Breast epithelium (tissue), 4 donors: ENCODE measurements at regions not wholly inside any gene's neighbourhood (a gene's known extent, or its start where the extent isn't known, plus 50 kb on each side); places are given as distances from the start of the nearest gene placed in this dataset.

ENCODE experiments used
- DNase-seq, 2 donors: peaks; one replicate each; pipeline ENCODE4 v3.0.0-alpha.2; 2019; ENCODE audit warnings: low spot score in 2 of 2
- H3K27ac ChIP-seq, 2 donors: fragments of 200-600 bp; sonication (generic) in 1 of 2; one replicate each; pipeline ENCODE4 v1.5.1; 2016 to 2019; ENCODE audit warnings: mild to moderate bottlenecking in 1 of 2
- H3K27me3 ChIP-seq, 2 donors: fragments of 200-600 bp; sonication (generic) in 1 of 2; one replicate each; pipeline versions ENCODE4 v1.5.1 to v1.6.0; 2017 to 2019; ENCODE audit warnings: control low read depth in 1 of 2, mild to moderate bottlenecking in 1 of 2
- H3K36me3 ChIP-seq: fragments of 200-600 bp; one replicate; pipeline ENCODE4 v1.5.1; 2019
- H3K4me1 ChIP-seq, 2 donors: fragments of 200-600 bp; sonication (generic); one replicate each; pipeline ENCODE4 v1.5.1; 2016 to 2019; ENCODE audit warnings: control low read depth in 1 of 2
- H3K4me3 ChIP-seq, 3 donors: fragments of 200-600 bp; sonication (generic); 1 replicate in 2 of 3; 2 replicates in 1 of 3; pipeline ENCODE4 v1.5.1; 2016 to 2019; ENCODE audit warnings: mild to moderate bottlenecking in 3 of 3, moderate library complexity in 2 of 3
- H3K9me3 ChIP-seq, 2 donors: fragments of 200-600 bp; sonication (generic) in 1 of 2; one replicate each; pipeline ENCODE4 v1.5.1; 2016 to 2019; ENCODE audit warnings: control low read depth in 1 of 2
- CTCF ChIP-seq, 3 donors: fragments of 450-650 bp; IDR thresholded peaks; one replicate each; pipeline ENCODE4 v1.5.1; 2016 to 2017; ENCODE audit warnings: antibody characterized with exemption in 3 of 3, mild to moderate bottlenecking in 3 of 3, moderate library complexity in 3 of 3
- POLR2A ChIP-seq: fragments of 450-650 bp; IDR thresholded peaks from one replicate; pipeline ENCODE4 v1.6.1; 2016; ENCODE audit warnings: antibody characterized with exemption, mild to moderate bottlenecking, moderate library complexity
- POLR2AphosphoS5 ChIP-seq, 3 donors: sonication (generic); formaldehyde crosslinking; IDR thresholded peaks; one replicate each; pipeline ENCODE4 v1.6.1; 2017; ENCODE audit warnings: antibody characterized with exemption in 3 of 3
- intact Hi-C: fragments of 100-400 bp; cut with DNase I; formaldehyde crosslinking; loops from one replicate; pipeline ENCODE4 v1.15.1; 2023; ENCODE audit warnings: low total_unique reads

- Histone ChIP-seq H3K36me3 (no peaks in the 10 kb centered on the region), H3K4me1 (no peaks in the 10 kb centered on the region), H3K27ac (no peak overlapping the region), H3K27me3 (no peaks in the 10 kb centered on the region), H3K4me3 (no peak overlapping the region), H3K9me3 (no peaks in the 10 kb centered on the region)
- DNase-seq = no peak
- intact Hi-C loops = no loop called here
- TF ChIP-seq POLR2A = no peak
- no peak for TF ChIP-seq POLR2AphosphoS5 (IDR thresholded peaks at IDR 0.05)
- TF ChIP-seq CTCF (IDR thresholded peaks at IDR 0.05) = no peak
These were observed 1174.5 kb downstream of the SORCS1 start for GRCh38 chr10:105989995-105990394.

GRCh38 chr10:105988848-105989247 is 1175.7 kb downstream of the SORCS1 start:
- Histone ChIP-seq H3K27ac (no peak overlapping the region), H3K27me3 (no peaks in the 10 kb centered on the region), H3K4me3 (no peak overlapping the region), H3K36me3 (no peaks in the 10 kb centered on the region), H3K4me1 (no peaks in the 10 kb centered on the region), H3K9me3 (no peaks in the 10 kb centered on the region)
- intact Hi-C loops = no loop called here
- no peak for TF ChIP-seq POLR2AphosphoS5 (IDR thresholded peaks at IDR 0.05)
- TF ChIP-seq CTCF (IDR thresholded peaks at IDR 0.05) = no peak
- no peak for TF ChIP-seq POLR2A
- no peak for DNase-seq

GRCh38 chr10:105986912-105987635 is 1177.4 kb downstream of the SORCS1 start:
- TF ChIP-seq POLR2A (no peak), CTCF (IDR thresholded peaks at IDR 0.05) (no peak), POLR2AphosphoS5 (IDR thresholded peaks at IDR 0.05) (no peak)
- Histone ChIP-seq H3K9me3 (no peaks in the 10 kb centered on the region), H3K27me3 (no peaks in the 10 kb centered on the region)

GRCh38 chr10:105986486-105986885 is 1178.0 kb downstream of the SORCS1 start:
- Histone ChIP-seq H3K4me1 (no peaks in the 10 kb centered on the region), H3K27me3 (no peaks in the 10 kb centered on the region), H3K4me3 (no peak overlapping the region), H3K9me3 (no peaks in the 10 kb centered on the region), H3K36me3 (no peaks in the 10 kb centered on the region), H3K27ac (no peak overlapping the region)
- TF ChIP-seq CTCF (IDR thresholded peaks at IDR 0.05) (no peak), POLR2A (no peak), POLR2AphosphoS5 (IDR thresholded peaks at IDR 0.05) (no peak)
- DNase-seq = no peak
- intact Hi-C loops = no loop called here

More at GRCh38 chr10:105986912-105987635, 1177.4 kb downstream of the SORCS1 start:
- intact Hi-C loops = no loop called here
- DNase-seq = no peak
- H3K36me3 ChIP-seq = no peaks in the 10 kb centered on the region
- H3K4me3 ChIP-seq = no peak overlapping the region
- H3K27ac ChIP-seq = no peak overlapping the region
- no peaks in the 10 kb centered on the region for H3K4me1 ChIP-seq

GRCh38 chr10:105982735-105983134 is 1181.8 kb downstream of the SORCS1 start:
- Histone ChIP-seq H3K9me3 (no peaks in the 10 kb centered on the region), H3K27me3 (no peaks in the 10 kb centered on the region), H3K4me1 (no peaks in the 10 kb centered on the region), H3K36me3 (no peaks in the 10 kb centered on the region), H3K4me3 (no peak overlapping the region), H3K27ac (no peak overlapping the region)
- TF ChIP-seq CTCF (IDR thresholded peaks at IDR 0.05) (no peak), POLR2A (no peak), POLR2AphosphoS5 (IDR thresholded peaks at IDR 0.05) (no peak)
- intact Hi-C loops = no loop called here
- no peak for DNase-seq
